ENCODE measurements at regions not wholly inside any gene's neighbourhood (a gene's known extent, or its start where the extent isn't known, plus 50 kb on each side); places are given as distances from the start of the nearest gene placed in this dataset.

DNA sequence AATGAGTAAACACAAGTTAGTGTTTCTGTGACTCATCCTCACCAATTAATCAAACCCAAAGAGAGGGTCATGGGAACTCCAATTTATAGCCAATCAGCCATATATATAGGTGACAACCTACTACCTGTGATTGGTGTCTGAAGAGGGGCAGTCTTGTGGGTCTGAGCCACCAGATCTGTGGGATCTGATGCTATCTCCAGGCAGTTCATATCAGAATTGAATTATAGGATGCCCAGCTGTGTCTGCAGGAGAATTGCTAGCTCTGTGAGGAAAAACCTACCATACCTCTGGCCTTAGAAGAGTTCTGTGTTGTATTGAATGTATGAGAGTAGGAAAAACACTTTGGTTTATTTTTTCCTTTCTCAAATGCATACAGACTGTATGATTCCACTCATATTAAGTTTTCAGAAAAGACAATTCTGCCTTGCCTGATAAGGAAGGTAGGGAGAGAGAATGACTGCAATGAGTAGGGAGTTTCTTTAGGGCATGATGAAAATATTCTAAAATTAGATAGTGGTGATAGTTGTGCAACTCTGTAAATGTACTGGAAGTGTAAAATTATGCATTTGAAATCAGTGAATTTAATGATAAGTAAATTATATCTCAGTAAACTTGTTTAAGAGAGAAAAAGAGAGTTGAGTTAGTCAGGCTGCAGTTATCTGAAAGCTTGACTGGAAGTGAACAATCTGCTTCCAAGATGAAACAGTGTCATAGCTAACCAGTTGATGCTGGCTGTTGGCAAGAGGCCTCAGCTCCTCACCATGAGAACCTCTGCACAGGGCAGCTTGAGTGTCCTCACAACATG, 274.9 kb downstream of the AUH start:
- no peak for TF ChIP-seq CTCF (IDR thresholded peaks at IDR 0.05; ENCODE audit: unreplicated experiment)
- H3K4me3 Mint-ChIP-seq (ENCODE audit: unreplicated experiment) = no peak overlapping the region
- intact Hi-C loops (cut with micrococcal nuclease) = loop anchor here (5.0 to 10.0 kb wide), 2 partner anchors 160 to 638 kb away; no protein-coding TSS in a partner anchor
- ChIA-PET POLR2A (interaction anchor here (0.5 to 1.2 kb wide), 2 partner anchors 13 to 52 kb away, joined by 3 to 4 read pairs; no protein-coding TSS in a partner anchor), CTCF (interaction anchor here (0.6 kb wide), 1 partner anchor 192 kb away, joined by 3 read pairs; no protein-coding TSS in a partner anchor)
- H3K9me3 Mint-ChIP-seq (ENCODE audit: unreplicated experiment) = no peaks in the 10 kb centered on the region
- H3K36me3 Mint-ChIP-seq (ENCODE audit: insufficient read depth, unreplicated experiment) = no peaks in the 10 kb centered on the region
- no peak for DNase-seq (ENCODE audit: unreplicated experiment)
- BruUV-seq (replicated peaks) = no TSS peak
- no peak overlapping the region for H3K27ac Mint-ChIP-seq (ENCODE audit: low read depth, unreplicated experiment)
- H3K27me3 Mint-ChIP-seq (ENCODE audit: insufficient read depth, unreplicated experiment) = no peaks in the 10 kb centered on the region
- H3K4me1 Mint-ChIP-seq (ENCODE audit: insufficient read depth, unreplicated experiment) = peaks cover 21% of the 10 kb centered on the region

- BruUV-seq (replicated peaks) = no TSS peak
- H3K27me3 Mint-ChIP-seq (ENCODE audit: insufficient read depth, unreplicated experiment) = no peaks in the 10 kb centered on the region
- no peak overlapping the region for H3K27ac Mint-ChIP-seq (ENCODE audit: low read depth, unreplicated experiment)
- peaks cover 21% of the 10 kb centered on the region for H3K4me1 Mint-ChIP-seq (ENCODE audit: insufficient read depth, unreplicated experiment)
- no peaks in the 10 kb centered on the region for H3K9me3 Mint-ChIP-seq (ENCODE audit: unreplicated experiment)
- ChIA-PET CTCF (interaction anchor here (0.6 to 0.7 kb wide), 2 partner anchors 191 to 269 kb away, joined by 3 to 4 read pairs; no protein-coding TSS in a partner anchor), POLR2A (interaction anchor here (1.2 kb wide), 1 partner anchor 13 kb away, joined by 3 read pairs; no protein-coding TSS in a partner anchor)
- intact Hi-C loops (cut with micrococcal nuclease) = loop anchor here (5.0 to 10.0 kb wide), 2 partner anchors 160 to 637 kb away; no protein-coding TSS in a partner anchor
- H3K4me3 Mint-ChIP-seq (ENCODE audit: unreplicated experiment) = no peak overlapping the region
- H3K36me3 Mint-ChIP-seq (ENCODE audit: insufficient read depth, unreplicated experiment) = no peaks in the 10 kb centered on the region
- DNase-seq (ENCODE audit: unreplicated experiment) = no peak
- no peak for TF ChIP-seq CTCF (IDR thresholded peaks at IDR 0.05; ENCODE audit: unreplicated experiment)
These were observed 274.3 kb downstream of the AUH start for GRCh38 chr9:91087462-91087759.

- Mint-ChIP-seq H3K27ac (ENCODE audit: low read depth, unreplicated experiment) (peak overlapping the region; percentile 12), H3K4me1 (ENCODE audit: insufficient read depth, unreplicated experiment) (peaks cover 21% of the 10 kb centered on the region), H3K27me3 (ENCODE audit: insufficient read depth, unreplicated experiment) (no peaks in the 10 kb centered on the region), H3K36me3 (ENCODE audit: insufficient read depth, unreplicated experiment) (no peaks in the 10 kb centered on the region), H3K9me3 (ENCODE audit: unreplicated experiment) (peaks cover 10% of the 10 kb centered on the region), H3K4me3 (ENCODE audit: unreplicated experiment) (no peak overlapping the region)
- no TSS peak for BruUV-seq (replicated peaks)
- POLR2A ChIA-PET = interaction anchor here (0.8 to 2.1 kb wide), 12 partner anchors 10 to 339 kb away, joined by 3 to 9 read pairs (median 3); partner anchors contain the start of gene AUH
- intact Hi-C loops (cut with micrococcal nuclease) = loop anchor here (1.0 to 10.0 kb wide), 6 partner anchors 104 to 635 kb away; partner anchors contain the start of gene AUH
- peak; percentile 51 for TF ChIP-seq CTCF (IDR thresholded peaks at IDR 0.05; ENCODE audit: unreplicated experiment)
- CTCF ChIA-PET = interaction anchor here (0.6 to 2.6 kb wide), 34 partner anchors 9 to 1538 kb away, joined by 3 to 15 read pairs (median 4); no protein-coding TSS in a partner anchor
- peak; percentile 67 for DNase-seq (ENCODE audit: unreplicated experiment)
These were observed 272.2 kb downstream of the AUH start for GRCh38 chr9:91089405-91090129.

- no TSS peak for BruUV-seq (replicated peaks)
- Mint-ChIP-seq H3K4me3 (ENCODE audit: unreplicated experiment) (no peak overlapping the region), H3K27ac (ENCODE audit: low read depth, unreplicated experiment) (no peak overlapping the region), H3K4me1 (ENCODE audit: insufficient read depth, unreplicated experiment) (peaks cover 21% of the 10 kb centered on the region), H3K36me3 (ENCODE audit: insufficient read depth, unreplicated experiment) (no peaks in the 10 kb centered on the region), H3K9me3 (ENCODE audit: unreplicated experiment) (peaks cover 14% of the 10 kb centered on the region), H3K27me3 (ENCODE audit: insufficient read depth, unreplicated experiment) (no peaks in the 10 kb centered on the region)
- CTCF ChIA-PET = interaction anchor here (0.8 to 2.6 kb wide), 23 partner anchors 9 to 1538 kb away, joined by 3 to 15 read pairs (median 4); no protein-coding TSS in a partner anchor
- POLR2A ChIA-PET = interaction anchor here (0.8 to 2.1 kb wide), 11 partner anchors 10 to 339 kb away, joined by 3 to 9 read pairs (median 3); partner anchors contain the start of gene AUH
- intact Hi-C loops (cut with micrococcal nuclease) = no loop called here
- no peak for TF ChIP-seq CTCF (IDR thresholded peaks at IDR 0.05; ENCODE audit: unreplicated experiment)
- DNase-seq (ENCODE audit: unreplicated experiment) = no peak
These were observed 271.6 kb downstream of the AUH start for GRCh38 chr9:91090130-91090410.

All from MCF 10A (cell line).